ENCODE measurements at regions not wholly inside any gene's neighbourhood (a gene's known extent, or its start where the extent isn't known, plus 50 kb on each side); places are given as distances from the start of the nearest gene placed in this dataset.

DNA sequence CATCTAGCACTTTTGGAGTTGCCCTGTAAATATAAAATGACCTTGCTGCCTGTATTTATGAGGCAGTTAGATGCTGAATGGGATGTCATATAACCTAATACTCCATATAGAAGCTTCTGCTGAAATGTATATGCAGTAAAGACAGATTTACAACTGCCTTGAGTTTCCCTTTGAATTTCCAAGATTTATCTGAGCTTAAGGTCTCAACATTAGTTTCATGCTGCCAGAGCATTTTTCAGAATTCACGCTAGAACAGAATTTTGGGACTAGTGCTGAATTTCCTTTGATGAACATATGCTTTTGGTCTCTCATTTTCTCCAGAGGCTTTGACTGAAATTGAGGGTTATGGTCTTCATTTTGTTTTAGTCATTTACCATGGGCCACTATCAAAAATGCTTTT, 254.7 kb upstream of the FANCL start:
- H3K4me1 ChIP-seq (ENCODE audit: control insufficient read depth in 1 of 2, low read depth in 2 of 2): no peaks in the 10 kb centered on the region
- H3K4me3 ChIP-seq: no peak overlapping the region
- no peaks in the 10 kb centered on the region for H3K9me3 ChIP-seq
- ATAC-seq (ENCODE audit: insufficient number of reproducible peaks, low FRiP score, low read depth): no peak
- no peaks in the 10 kb centered on the region for H3K36me3 ChIP-seq
- DNase-seq (ENCODE audit: low spot score): no peak
- no peaks in the 10 kb centered on the region for H3K27me3 ChIP-seq (replicated peaks; ENCODE audit: insufficient read depth)
- no peak overlapping the region for H3K27ac ChIP-seq
- TF ChIP-seq CTCF (IDR thresholded peaks at IDR 0.05): no peak

- no peaks in the 10 kb centered on the region for H3K4me1 ChIP-seq (ENCODE audit: control insufficient read depth in 1 of 2, low read depth in 2 of 2)
- no peak overlapping the region for H3K4me3 ChIP-seq
- no peak for TF ChIP-seq CTCF (IDR thresholded peaks at IDR 0.05)
- no peak for DNase-seq (ENCODE audit: low spot score)
- H3K27me3 ChIP-seq (replicated peaks; ENCODE audit: insufficient read depth): no peaks in the 10 kb centered on the region
- H3K27ac ChIP-seq: no peak overlapping the region
- no peak for ATAC-seq (ENCODE audit: insufficient number of reproducible peaks, low FRiP score, low read depth)
- H3K36me3 ChIP-seq: no peaks in the 10 kb centered on the region
- H3K9me3 ChIP-seq: no peaks in the 10 kb centered on the region
Observed at GRCh38 chr2:58494071-58494501, 253.0 kb upstream of the FANCL start.

DNA sequence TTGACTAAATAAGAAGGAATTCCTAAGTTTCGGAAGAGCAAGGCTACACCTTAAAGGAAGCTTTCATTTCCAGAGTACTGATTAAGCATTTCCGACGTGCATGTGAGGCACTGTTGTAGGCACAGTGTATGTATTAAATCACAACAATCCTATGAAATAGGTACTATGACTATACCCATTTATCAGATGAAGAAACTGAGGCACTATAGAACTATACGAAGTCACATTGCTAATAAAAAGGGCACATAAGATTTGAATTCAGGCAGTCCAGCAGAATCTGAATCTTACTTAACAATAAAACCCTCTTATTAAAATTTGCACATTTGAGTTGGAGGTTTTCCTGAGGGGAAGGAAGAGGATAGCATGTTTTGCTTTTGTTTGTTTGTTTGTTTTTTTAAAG, 243.5 kb upstream of the FANCL start:
- ATAC-seq (ENCODE audit: insufficient number of reproducible peaks, low FRiP score, low read depth): no peak
- Histone ChIP-seq H3K9me3 (no peaks in the 10 kb centered on the region), H3K36me3 (no peaks in the 10 kb centered on the region), H3K27ac (no peak overlapping the region), H3K4me3 (no peak overlapping the region), H3K27me3 (replicated peaks; ENCODE audit: insufficient read depth) (no peaks in the 10 kb centered on the region), H3K4me1 (ENCODE audit: control insufficient read depth in 1 of 2, low read depth in 2 of 2) (no peaks in the 10 kb centered on the region)
- TF ChIP-seq CTCF (IDR thresholded peaks at IDR 0.05): no peak
- DNase-seq (ENCODE audit: low spot score): no peak

GRCh38 chr2:58484221-58484620, 243.1 kb upstream of the FANCL start:
- no peak for ATAC-seq (ENCODE audit: insufficient number of reproducible peaks, low FRiP score, low read depth)
- Histone ChIP-seq H3K4me3 (no peak overlapping the region), H3K27me3 (replicated peaks; ENCODE audit: insufficient read depth) (no peaks in the 10 kb centered on the region), H3K36me3 (no peaks in the 10 kb centered on the region), H3K27ac (no peak overlapping the region), H3K9me3 (no peaks in the 10 kb centered on the region), H3K4me1 (ENCODE audit: control insufficient read depth in 1 of 2, low read depth in 2 of 2) (no peaks in the 10 kb centered on the region)
- no peak for TF ChIP-seq CTCF (IDR thresholded peaks at IDR 0.05)
- no peak for DNase-seq (ENCODE audit: low spot score)

DNA sequence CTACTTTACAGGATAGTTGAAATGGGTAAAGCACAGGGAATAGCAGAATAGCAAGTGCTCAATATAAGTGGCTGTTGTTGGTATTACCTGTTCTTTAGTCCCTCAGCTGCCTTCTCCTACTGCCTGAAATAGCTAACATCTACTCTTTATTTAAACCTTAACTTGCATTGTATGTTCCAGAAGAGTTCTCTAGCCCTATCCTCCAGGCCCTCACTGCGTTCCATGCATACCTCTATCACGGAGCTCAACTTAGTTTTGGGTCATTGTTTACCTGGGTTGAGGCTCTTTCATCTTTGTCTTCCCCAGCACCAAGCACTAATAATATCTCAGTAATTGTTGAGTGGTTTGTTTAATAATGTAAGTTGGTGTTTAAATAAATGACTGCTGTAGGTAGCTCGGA, 242.2 kb upstream of the FANCL start:
- TF ChIP-seq CTCF (IDR thresholded peaks at IDR 0.05): no peak
- no peaks in the 10 kb centered on the region for H3K9me3 ChIP-seq
- H3K27me3 ChIP-seq (replicated peaks; ENCODE audit: insufficient read depth): no peaks in the 10 kb centered on the region
- ATAC-seq (ENCODE audit: insufficient number of reproducible peaks, low FRiP score, low read depth) (no peak), DNase-seq (ENCODE audit: low spot score) (no peak)
- H3K4me3 ChIP-seq: no peak overlapping the region
- no peak overlapping the region for H3K27ac ChIP-seq
- H3K36me3 ChIP-seq: no peaks in the 10 kb centered on the region
- no peaks in the 10 kb centered on the region for H3K4me1 ChIP-seq (ENCODE audit: control insufficient read depth in 1 of 2, low read depth in 2 of 2)
